A549 (cell line): ENCODE measurements at regions not wholly inside any gene's neighbourhood (a gene's known extent, or its start where the extent isn't known, plus 50 kb on each side); places are given as distances from the start of the nearest gene placed in this dataset.

Experiments used
- ATAC-seq, 2 experiments: fragments of 200-7000 bp in 1 of 2; fragments of >200 bp in 1 of 2; cut with Nextera tagmentation in 1 of 2; cut with Tn5 transposase in 1 of 2; 3 replicates each; pipeline versions ENCODE4 v1.8.0 to v1.9.1; 2018 to 2020; ENCODE audit warnings: mild to moderate bottlenecking in 1 of 2, moderate library complexity in 1 of 2
- CTCF ChIA-PET: fragments of 300-600 bp; sonication (Branson Sonifier 250); formaldehyde crosslinking; extraction: SDS; loops from one replicate; lab custom pipeline; 2021; ENCODE audit warnings: antibody characterized with exemption, inconsistent platforms; lab: Yijun Ruan, JAX
- POLR2A ChIA-PET: fragments of 350-600 bp; formaldehyde crosslinking; extraction: SDS; loops from one replicate; lab custom pipeline; 2021; ENCODE audit warnings: antibody characterized with exemption, inconsistent platforms; lab: Yijun Ruan, JAX
- DNase-seq, 2 experiments: peaks; one replicate each; pipeline versions ENCODE4 v3.0.0 to v3.0.0-alpha.2; 2011 to 2016; ENCODE audit warnings: low read depth in 1 of 2, low spot score in 1 of 2
- FAIRE-seq: peaks from 2 replicates; lab custom pipeline; 2011; peaks lifted over from hg19 to GRCh38; lab: Jason Lieb, UNC
- H3K27ac ChIP-seq, 2 experiments: fragments of >200 bp; sonication (Bioruptor Twin); formaldehyde crosslinking; 3 replicates each; pipeline ENCODE4 v1.5.1; 2016 to 2017
- H3K4me1 ChIP-seq: fragments of >200 bp; sonication (Bioruptor Twin); formaldehyde crosslinking; 3 replicates; pipeline ENCODE4 v1.6.1; 2016
- H3K4me2 ChIP-seq: fragments of >200 bp; sonication (Bioruptor Twin); formaldehyde crosslinking; 3 replicates; pipeline ENCODE4 v1.6.1; 2016
- H3K4me3 ChIP-seq: fragments of >200 bp; sonication (Bioruptor Twin); formaldehyde crosslinking; 3 replicates; pipeline ENCODE4 v1.5.1; 2016
- H3K9me3 ChIP-seq: fragments of >200 bp; sonication (Bioruptor Twin); formaldehyde crosslinking; 3 replicates; pipeline ENCODE4 v1.6.1; 2016
- ATOH8 ChIP-seq: fragments of 250-450 bp; sonication (Bioruptor Pico); IDR thresholded peaks from 2 replicates; pipeline ENCODE4 v1.5.0; 2020; ENCODE audit warnings: low read depth, mild to moderate bottlenecking, moderate library complexity
- CBX2 ChIP-seq: fragments of 200-600 bp; sonication (generic); IDR thresholded peaks from 2 replicates; pipeline ENCODE4 v1.6.1; 2016; ENCODE audit warnings: low read depth, mild to moderate bottlenecking, borderline replicate concordance
- CBX8 ChIP-seq: fragments of 200-600 bp; sonication (generic); IDR thresholded peaks from 2 replicates; pipeline ENCODE4 v1.6.1; 2016
- CHD2 ChIP-seq: fragments of 150-350 bp; IDR thresholded peaks from 2 replicates; pipeline ENCODE4 v1.6.1; 2014; ENCODE audit warnings: low read length; ENCODE audit not compliant: partially characterized antibody
- ESRRA ChIP-seq: fragments of 150-350 bp; IDR thresholded peaks from 2 replicates; pipeline ENCODE4 v1.6.1; 2014; ENCODE audit warnings: mild to moderate bottlenecking, low read length, borderline replicate concordance
- FOSB ChIP-seq: fragments of 250-450 bp; sonication (Bioruptor Pico); IDR thresholded peaks from 2 replicates; pipeline ENCODE4 v1.5.0; 2020; ENCODE audit warnings: mild to moderate bottlenecking, moderate library complexity
- HDAC2 ChIP-seq: fragments of 200-600 bp; sonication (generic); IDR thresholded peaks from 2 replicates; pipeline ENCODE4 v1.6.1; 2016
- HEYL ChIP-seq: fragments of 250-450 bp; sonication (Bioruptor Pico); IDR thresholded peaks from 2 replicates; pipeline ENCODE4 v1.8.0; 2021; ENCODE audit warnings: mild to moderate bottlenecking, moderate library complexity
- HOXB5 ChIP-seq: fragments of 250-450 bp; sonication (Bioruptor Pico); IDR thresholded peaks from 2 replicates; pipeline ENCODE4 v1.5.0; 2020; ENCODE audit warnings: mild to moderate bottlenecking, moderate library complexity
- MAFK ChIP-seq: fragments of 450-650 bp; IDR thresholded peaks from 2 replicates; pipeline ENCODE4 v1.6.1; 2014; ENCODE audit not compliant: partially characterized antibody
- MAX ChIP-seq: IDR thresholded peaks from 2 replicates; pipeline ENCODE4 v1.6.1; 2012
- MAZ ChIP-seq: fragments of 150-350 bp; IDR thresholded peaks from 2 replicates; pipeline ENCODE4 v1.6.1; 2014; ENCODE audit warnings: antibody characterized with exemption, low read depth, low read length, borderline replicate concordance
- NR3C1 ChIP-seq: fragments of >200 bp; sonication (Bioruptor Twin); formaldehyde crosslinking; IDR thresholded peaks from 3 replicates; pipeline ENCODE4 v1.6.1; 2017
- PBX3 ChIP-seq: IDR thresholded peaks from 2 replicates; pipeline ENCODE4 v1.6.1; 2012
- PHF8 ChIP-seq: fragments of 200-600 bp; sonication (generic); IDR thresholded peaks from 2 replicates; pipeline ENCODE4 v1.6.1; 2016; ENCODE audit warnings: low read depth, mild to moderate bottlenecking, antibody characterized with exemption, moderate library complexity, borderline replicate concordance
- POLR2AphosphoS2 ChIP-seq: conservative IDR thresholded peaks from 2 replicates; pipeline ENCODE4 v1.6.1; 2012; ENCODE audit warnings: low read length, improper control_type of control experiment, inconsistent platforms
- RAD21 ChIP-seq, 2 experiments: fragments of >200 bp in 1 of 2; sonication (Bioruptor Twin) in 1 of 2; formaldehyde crosslinking in 1 of 2; IDR thresholded peaks in 1 of 2; conservative IDR thresholded peaks in 1 of 2; 2 replicates in 1 of 2; 3 replicates in 1 of 2; pipeline ENCODE4 v1.6.1; 2012 to 2018; ENCODE audit warnings: inconsistent platforms in 1 of 2
- SMC3 ChIP-seq: fragments of >200 bp; sonication (Bioruptor Twin); formaldehyde crosslinking; IDR thresholded peaks from 3 replicates; pipeline ENCODE4 v1.6.1; 2018; ENCODE audit warnings: inconsistent platforms
- SREBF2 ChIP-seq: fragments of 450-650 bp; IDR thresholded peaks from 2 replicates; pipeline ENCODE4 v1.6.1; 2014; ENCODE audit warnings: mild to moderate bottlenecking, moderate library complexity
- USF2 ChIP-seq: fragments of 450-650 bp; IDR thresholded peaks from 2 replicates; pipeline ENCODE4 v1.6.1; 2014; ENCODE audit warnings: antibody characterized with exemption
- ZFP36 ChIP-seq: fragments of 450-650 bp; IDR thresholded peaks from 2 replicates; pipeline ENCODE4 v1.6.1; 2014; ENCODE audit warnings: borderline replicate concordance; ENCODE audit not compliant: partially characterized antibody
- ZNF302 ChIP-seq: fragments of 250-450 bp; sonication (Bioruptor Pico); IDR thresholded peaks from 2 replicates; pipeline ENCODE4 v1.9.0; 2021; ENCODE audit warnings: inconsistent platforms, mild to moderate bottlenecking, moderate library complexity
- ZSCAN20 ChIP-seq: fragments of 250-450 bp; sonication (Bioruptor Pico); IDR thresholded peaks from 2 replicates; pipeline ENCODE4 v1.8.0; 2022; ENCODE audit warnings: mild to moderate bottlenecking, moderate library complexity
- WGBS: methylation state at CpG from one replicate; pipeline ENCODE4 v1.1.6; 2017; ENCODE audit errors: missing lambda C conversion rate; 5-methylcytosine and 5-hydroxymethylcytosine counted together

GRCh38 chr2:236675051-236675450 lies 105.4 kb downstream of the ACKR3 start:
- H3K9me3 ChIP-seq, result peaks cover 17% of the 10 kb centered on the region
- 27% methylated on average over 4 of the region's 4 CpGs for WGBS
- FAIRE-seq (no peak), ATAC-seq (no peak), DNase-seq (no peak)
- TF ChIP-seq SREBF2, result no peak
- TF ChIP-seq RAD21 (conservative IDR thresholded peaks at IDR 0.05 in 1 of 2, IDR thresholded peaks at IDR 0.05 in 1 of 2), result no peak
- no peak for TF ChIP-seq HEYL (CRISPR knock-in tag)
- TF ChIP-seq PHF8, result no peak
- no peak for TF ChIP-seq MAZ
- no peak for TF ChIP-seq POLR2AphosphoS2
- no peak for TF ChIP-seq ATOH8 (CRISPR knock-in tag)
- TF ChIP-seq ESRRA, result no peak
- TF ChIP-seq NR3C1, result no peak
- no peak for TF ChIP-seq USF2
- TF ChIP-seq FOSB (CRISPR knock-in tag), result no peak
- CTCF ChIA-PET, result no interaction called here
- POLR2A ChIA-PET, result no interaction called here
- H3K27ac ChIP-seq, result no peak overlapping the region
- no peak overlapping the region for H3K4me2 ChIP-seq
- no peak overlapping the region for H3K4me3 ChIP-seq
- 0 out of 3 replicates have a peak, but pooled peaks cover 6% of the 10 kb centered on the region for H3K4me1 ChIP-seq

GRCh38 chr2:236675526-236675925 lies 105.9 kb downstream of the ACKR3 start:
- peaks cover 12% of the 10 kb centered on the region for H3K9me3 ChIP-seq
- no peak overlapping the region for H3K4me3 ChIP-seq
- no peak for DNase-seq
- H3K4me2 ChIP-seq, result no peak overlapping the region
- CTCF ChIA-PET, result no interaction called here
- POLR2A ChIA-PET, result no interaction called here
- no peak for ATAC-seq
- TF ChIP-seq NR3C1 (no peak), ZNF302 (no peak), HDAC2 (no peak), MAX (no peak)
- TF ChIP-seq, all 56 proteins: peak for 0
- Histone ChIP-seq H3K4me1 (0 out of 3 replicates have a peak, but pooled peaks cover 6% of the 10 kb centered on the region), H3K27ac (no peak overlapping the region)
- FAIRE-seq, result no peak

- DNase-seq, result no peak
- CTCF ChIA-PET, result no interaction called here
- Histone ChIP-seq H3K4me2 (no peak overlapping the region), H3K4me3 (no peak overlapping the region), H3K4me1 (0 out of 3 replicates have a peak, but pooled peaks cover 6% of the 10 kb centered on the region), H3K9me3 (peaks cover 10% of the 10 kb centered on the region), H3K27ac (no peak overlapping the region)
- ATAC-seq, result no peak
- POLR2A ChIA-PET, result no interaction called here
- 19% methylated on average over 2 of the region's 2 CpGs for WGBS
- no peak for TF ChIP-seq HDAC2
- TF ChIP-seq CBX2, result no peak
- TF ChIP-seq ZFP36, result no peak
- no peak for TF ChIP-seq CBX8
- no peak for TF ChIP-seq CHD2
- TF ChIP-seq HOXB5 (CRISPR knock-in tag), result no peak
- TF ChIP-seq MAFK, result no peak
- TF ChIP-seq PBX3, result no peak
- no peak for TF ChIP-seq ZSCAN20 (CRISPR knock-in tag)
- no peak for TF ChIP-seq SMC3
- FAIRE-seq, result no peak
Observed at GRCh38 chr2:236676136-236676873, 106.7 kb downstream of the ACKR3 start.
